ENCODE measurements at regions not wholly inside any gene's neighbourhood (a gene's known extent, or its start where the extent isn't known, plus 50 kb on each side); places are given as distances from the start of the nearest gene placed in this dataset.

DNA sequence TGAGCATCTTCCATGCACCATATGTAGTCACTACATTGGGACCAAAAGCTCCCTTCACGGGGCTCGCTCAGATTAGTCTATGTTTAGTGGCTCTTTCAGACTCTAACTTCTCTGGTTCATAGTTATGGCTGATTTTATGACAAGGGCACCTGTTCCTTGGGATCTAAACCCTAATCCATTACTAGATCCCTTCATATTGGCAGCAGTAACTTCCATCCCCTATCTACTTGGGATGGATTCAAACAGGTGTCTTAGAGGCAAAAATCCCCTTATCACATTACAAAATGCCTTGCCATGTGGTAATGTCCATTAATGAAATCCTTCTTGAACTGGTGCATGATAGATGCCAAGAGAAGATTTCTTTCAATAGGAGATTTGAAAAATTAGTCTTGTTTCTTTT is 96.7 kb upstream of the TP63 start:
- FAIRE-seq (no peak), DNase-seq (ENCODE audit: insufficient read length) (no peak)
- no peak for TF ChIP-seq TAF1 (IDR thresholded peaks at IDR 0.05; ENCODE audit: borderline replicate concordance, low read depth, low read length)
- TF ChIP-seq POLR2A (IDR thresholded peaks at IDR 0.05; ENCODE audit: low read depth, low read length), result no peak
- TF ChIP-seq POLR2AphosphoS5 (IDR thresholded peaks at IDR 0.05; ENCODE audit: low read depth, low read length), result no peak

DNA sequence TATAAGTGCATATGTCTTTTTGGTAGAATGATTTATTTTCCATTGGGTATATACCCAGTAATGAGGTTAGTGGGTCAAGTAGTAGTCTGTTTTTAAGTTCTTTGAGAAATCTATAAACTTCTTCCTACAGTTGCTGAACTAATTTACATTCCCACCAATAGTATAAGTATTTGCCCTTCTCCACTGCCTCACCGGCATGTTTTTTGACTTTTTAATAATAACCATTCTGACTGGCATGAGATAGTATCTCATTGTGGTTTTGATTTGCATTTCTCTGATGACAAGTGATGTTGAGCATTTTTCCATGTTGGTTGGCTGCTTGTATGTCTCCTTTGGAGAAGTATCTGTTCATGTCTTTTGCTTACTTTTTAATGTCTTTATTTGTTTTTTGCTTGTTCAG is 94.1 kb upstream of the TP63 start:
- FAIRE-seq, result no peak
- DNase-seq (ENCODE audit: insufficient read length), result no peak
- TF ChIP-seq TAF1 (IDR thresholded peaks at IDR 0.05; ENCODE audit: borderline replicate concordance, low read depth, low read length) (no peak), POLR2A (IDR thresholded peaks at IDR 0.05; ENCODE audit: low read depth, low read length) (no peak), POLR2AphosphoS5 (IDR thresholded peaks at IDR 0.05; ENCODE audit: low read depth, low read length) (no peak)

DNA sequence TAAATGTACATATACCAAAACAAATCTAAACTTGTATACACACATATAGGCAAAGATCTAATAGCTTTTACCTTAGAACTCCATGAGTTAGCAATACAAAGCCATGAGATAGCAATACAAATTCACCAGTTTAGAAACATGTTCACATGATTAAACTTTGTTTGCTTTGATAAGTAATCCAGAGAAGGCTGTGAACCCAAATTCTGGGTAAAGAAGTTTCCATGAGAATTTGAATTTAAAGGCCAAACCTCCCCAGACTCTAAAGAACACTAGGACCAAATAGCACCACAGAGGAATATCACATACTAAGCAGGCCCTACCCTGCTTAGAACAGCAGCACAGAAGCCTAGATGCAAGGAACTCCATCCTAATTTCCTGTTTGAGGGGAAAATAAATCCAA is 83.7 kb upstream of the TP63 start:
- DNase-seq (ENCODE audit: insufficient read length) (no peak), FAIRE-seq (no peak)
- no peak for TF ChIP-seq POLR2A (IDR thresholded peaks at IDR 0.05; ENCODE audit: low read depth, low read length)
- TF ChIP-seq TAF1 (IDR thresholded peaks at IDR 0.05; ENCODE audit: borderline replicate concordance, low read depth, low read length), result no peak
- no peak for TF ChIP-seq POLR2AphosphoS5 (IDR thresholded peaks at IDR 0.05; ENCODE audit: low read depth, low read length)

DNA sequence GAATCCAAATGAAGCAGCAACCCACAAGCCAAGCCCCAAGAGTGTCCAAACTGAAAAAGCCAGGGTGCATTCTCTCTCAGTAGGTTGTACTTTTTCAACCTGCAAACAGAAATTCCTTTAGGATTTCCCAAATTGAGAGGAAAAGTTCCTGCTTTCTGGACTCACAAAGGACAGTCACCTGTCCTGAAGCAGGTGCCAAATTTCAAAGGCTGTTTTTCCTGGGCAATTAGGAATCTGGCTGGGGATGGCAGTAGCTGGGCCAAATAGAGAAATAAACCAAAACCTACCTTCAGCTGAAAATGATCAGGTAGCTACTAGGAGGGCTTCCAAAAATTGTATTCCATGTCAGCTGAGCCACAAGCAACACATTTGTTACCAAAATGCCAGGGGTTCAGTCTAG is 83.1 kb upstream of the TP63 start:
- FAIRE-seq, result no peak
- no peak for DNase-seq (ENCODE audit: insufficient read length)

DNA sequence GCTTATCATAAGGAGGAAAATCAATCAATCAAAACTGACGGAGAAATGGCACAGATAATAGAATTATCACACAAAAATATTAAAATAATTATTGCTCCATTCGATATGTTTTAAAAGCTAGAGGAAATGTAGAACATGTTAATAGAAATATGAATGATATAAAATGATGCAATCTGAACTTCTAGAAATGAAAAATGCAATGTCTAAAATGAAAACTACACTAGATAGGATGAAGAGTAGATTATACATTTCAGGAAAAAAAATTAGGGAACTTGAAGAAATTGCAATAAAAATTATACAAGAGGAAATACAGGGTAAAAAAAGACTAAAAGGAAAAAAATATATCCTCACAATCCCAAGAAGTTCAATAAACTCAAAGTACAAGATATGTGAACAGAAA is 80.2 kb upstream of the TP63 start:
- FAIRE-seq (no peak), DNase-seq (ENCODE audit: insufficient read length) (no peak)
- TF ChIP-seq TAF1 (IDR thresholded peaks at IDR 0.05; ENCODE audit: borderline replicate concordance, low read depth, low read length), result no peak
- no peak for TF ChIP-seq POLR2AphosphoS5 (IDR thresholded peaks at IDR 0.05; ENCODE audit: low read depth, low read length)
- TF ChIP-seq POLR2A (IDR thresholded peaks at IDR 0.05; ENCODE audit: low read depth, low read length), result no peak

More for the DNA sequence above, 83.1 kb upstream of the TP63 start:
- TF ChIP-seq POLR2A (IDR thresholded peaks at IDR 0.05; ENCODE audit: low read depth, low read length) (no peak), POLR2AphosphoS5 (IDR thresholded peaks at IDR 0.05; ENCODE audit: low read depth, low read length) (no peak), TAF1 (IDR thresholded peaks at IDR 0.05; ENCODE audit: borderline replicate concordance, low read depth, low read length) (no peak)

DNA sequence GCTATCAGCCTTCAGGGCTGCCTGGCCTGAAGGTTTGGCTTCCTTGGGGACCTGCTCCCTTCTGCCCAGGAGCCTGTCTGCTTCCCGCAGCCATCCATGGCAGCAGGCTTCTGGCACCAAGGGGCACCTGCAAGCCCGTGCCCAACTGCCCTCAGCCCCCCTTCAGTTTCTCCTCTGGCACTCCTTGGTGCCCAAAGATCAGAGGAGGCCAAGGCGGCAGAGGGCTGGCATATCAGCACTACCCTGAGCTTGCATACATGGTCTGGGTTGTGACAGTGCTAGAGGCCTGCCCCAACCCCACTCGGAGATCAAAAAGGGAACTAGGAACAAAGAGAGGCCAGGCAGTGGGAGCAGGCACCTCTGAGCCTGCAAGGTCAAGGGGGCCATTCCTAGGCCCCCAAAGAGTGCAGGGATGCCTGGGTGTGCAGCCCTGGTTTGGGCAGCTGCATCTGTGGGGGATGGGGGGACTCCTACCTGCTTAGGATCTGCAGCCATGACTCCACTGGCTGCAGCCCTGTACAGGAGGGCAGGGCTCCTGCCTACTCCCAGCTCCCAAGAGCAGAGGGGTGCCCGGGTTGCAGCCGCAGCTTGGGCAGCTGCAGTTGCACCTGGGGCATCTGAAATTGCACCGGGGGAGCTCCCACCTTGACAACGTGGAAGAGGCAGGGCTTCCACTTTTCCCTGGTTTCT is 76.2 kb upstream of the TP63 start:
- FAIRE-seq, result no peak
- TF ChIP-seq TAF1 (IDR thresholded peaks at IDR 0.05; ENCODE audit: borderline replicate concordance, low read depth, low read length) (no peak), POLR2AphosphoS5 (IDR thresholded peaks at IDR 0.05; ENCODE audit: low read depth, low read length) (no peak), POLR2A (IDR thresholded peaks at IDR 0.05; ENCODE audit: low read depth, low read length) (no peak)
- DNase-seq (ENCODE audit: insufficient read length), result no peak

DNA sequence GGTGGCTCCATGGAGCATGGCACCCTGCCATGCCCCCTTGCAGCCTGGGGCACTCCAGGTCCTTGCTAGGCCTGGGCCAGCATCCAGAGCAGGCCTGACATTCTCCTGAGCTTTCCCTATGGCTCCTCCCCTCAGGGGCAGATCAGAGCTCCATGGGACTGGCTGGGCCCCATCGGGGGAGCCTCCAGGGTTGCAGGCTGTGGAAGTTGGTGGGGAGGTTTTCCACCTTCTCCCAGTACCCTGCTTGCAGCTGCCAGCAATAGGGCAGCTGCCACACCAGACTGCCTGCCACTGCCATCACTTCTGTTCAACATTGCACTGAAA is 75.7 kb upstream of the TP63 start:
- FAIRE-seq (no peak), DNase-seq (ENCODE audit: insufficient read length) (no peak)
- TF ChIP-seq POLR2AphosphoS5 (IDR thresholded peaks at IDR 0.05; ENCODE audit: low read depth, low read length), result no peak
- TF ChIP-seq POLR2A (IDR thresholded peaks at IDR 0.05; ENCODE audit: low read depth, low read length), result no peak
- no peak for TF ChIP-seq TAF1 (IDR thresholded peaks at IDR 0.05; ENCODE audit: borderline replicate concordance, low read depth, low read length)

DNA sequence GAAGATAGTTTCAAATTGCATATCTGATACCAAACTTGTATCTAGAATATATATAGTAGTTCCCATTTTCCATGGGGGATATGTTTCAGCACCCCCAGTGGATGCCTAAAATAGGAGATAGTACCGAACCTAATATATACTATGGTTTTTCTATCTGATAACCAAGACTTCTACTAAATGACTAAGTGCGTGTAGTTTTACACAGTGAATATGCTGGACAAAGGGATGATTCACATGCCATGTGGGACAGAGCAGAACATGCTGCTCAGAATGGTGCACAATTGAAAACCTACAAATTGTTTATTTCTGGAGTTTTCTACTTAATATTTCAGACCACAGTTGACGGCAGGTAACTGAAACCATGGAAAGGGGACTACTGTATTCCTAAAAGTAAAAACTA is 73.4 kb upstream of the TP63 start:
- DNase-seq (ENCODE audit: insufficient read length), result no peak

DNA sequence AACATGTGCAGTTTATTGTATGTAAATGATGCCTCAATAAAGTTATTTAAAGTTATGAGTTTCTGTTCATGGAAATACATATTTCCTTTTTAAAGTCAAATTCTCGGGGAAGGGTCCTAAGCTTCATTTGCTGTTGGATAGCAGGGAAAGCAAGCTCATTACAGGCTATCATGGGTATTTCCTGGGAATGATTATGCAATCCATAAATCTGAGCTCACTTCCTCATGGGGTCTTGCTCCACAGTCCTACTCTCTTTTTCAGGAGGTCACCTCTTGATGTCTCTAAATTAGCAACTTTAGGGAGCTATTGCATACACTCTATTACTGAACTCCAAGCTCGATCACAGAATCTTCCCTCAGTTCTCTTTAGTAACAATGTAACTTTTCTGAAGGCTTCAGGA is 69.9 kb upstream of the TP63 start:
- DNase-seq (ENCODE audit: insufficient read length) (no peak), FAIRE-seq (no peak)
- no peak for TF ChIP-seq POLR2A (IDR thresholded peaks at IDR 0.05; ENCODE audit: low read depth, low read length)
- TF ChIP-seq TAF1 (IDR thresholded peaks at IDR 0.05; ENCODE audit: borderline replicate concordance, low read depth, low read length), result no peak
- no peak for TF ChIP-seq POLR2AphosphoS5 (IDR thresholded peaks at IDR 0.05; ENCODE audit: low read depth, low read length)

More for the DNA sequence above, 73.4 kb upstream of the TP63 start:
- TF ChIP-seq TAF1 (IDR thresholded peaks at IDR 0.05; ENCODE audit: borderline replicate concordance, low read depth, low read length) (no peak), POLR2A (IDR thresholded peaks at IDR 0.05; ENCODE audit: low read depth, low read length) (no peak), POLR2AphosphoS5 (IDR thresholded peaks at IDR 0.05; ENCODE audit: low read depth, low read length) (no peak)
- peak; percentile 48 for FAIRE-seq

DNA sequence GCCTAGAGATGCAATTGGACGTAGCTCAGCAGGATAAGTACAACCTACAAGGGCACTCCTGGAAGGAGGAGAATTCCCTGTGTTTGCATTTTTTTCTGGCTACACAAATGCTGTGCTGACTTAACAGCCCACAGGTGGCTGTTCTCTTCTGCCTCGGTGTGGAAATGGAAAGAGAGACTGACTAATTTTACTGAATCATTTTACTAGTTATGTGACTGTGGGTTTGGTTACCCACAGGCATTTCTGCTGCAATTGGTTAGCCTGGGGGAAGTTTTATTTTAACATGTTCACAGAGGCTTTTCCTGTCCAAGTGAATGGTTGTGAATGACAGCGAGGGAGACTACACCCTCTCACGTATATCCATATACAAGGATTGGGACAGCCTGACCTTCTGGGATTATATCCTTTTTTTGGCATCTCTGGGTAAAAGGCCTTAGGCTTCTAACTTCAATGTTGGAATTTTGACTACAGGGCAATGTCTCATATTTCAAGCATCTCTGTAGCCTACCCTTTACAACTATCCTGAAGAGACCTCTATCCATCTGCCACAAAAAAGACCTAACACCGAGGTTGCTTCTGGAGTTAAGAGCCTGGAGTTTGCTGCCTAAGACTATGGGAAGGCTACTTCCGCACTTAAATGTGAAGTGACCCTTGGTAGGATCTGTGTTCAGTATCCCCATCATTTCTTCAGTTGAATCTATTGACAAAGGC is 67.2 kb upstream of the TP63 start:
- TF ChIP-seq POLR2AphosphoS5 (IDR thresholded peaks at IDR 0.05; ENCODE audit: low read depth, low read length), result 0 out of 2 replicates have a peak, but pooled peaks have one; percentile 30
- no peak for TF ChIP-seq TAF1 (IDR thresholded peaks at IDR 0.05; ENCODE audit: borderline replicate concordance, low read depth, low read length)
- peak; percentile 26; the same call in 1 of the 2 replicates for TF ChIP-seq POLR2A (IDR thresholded peaks at IDR 0.05; ENCODE audit: low read depth, low read length)
- peak; percentile 92 for FAIRE-seq
- peak; percentile 10 for DNase-seq (ENCODE audit: insufficient read length)

DNA sequence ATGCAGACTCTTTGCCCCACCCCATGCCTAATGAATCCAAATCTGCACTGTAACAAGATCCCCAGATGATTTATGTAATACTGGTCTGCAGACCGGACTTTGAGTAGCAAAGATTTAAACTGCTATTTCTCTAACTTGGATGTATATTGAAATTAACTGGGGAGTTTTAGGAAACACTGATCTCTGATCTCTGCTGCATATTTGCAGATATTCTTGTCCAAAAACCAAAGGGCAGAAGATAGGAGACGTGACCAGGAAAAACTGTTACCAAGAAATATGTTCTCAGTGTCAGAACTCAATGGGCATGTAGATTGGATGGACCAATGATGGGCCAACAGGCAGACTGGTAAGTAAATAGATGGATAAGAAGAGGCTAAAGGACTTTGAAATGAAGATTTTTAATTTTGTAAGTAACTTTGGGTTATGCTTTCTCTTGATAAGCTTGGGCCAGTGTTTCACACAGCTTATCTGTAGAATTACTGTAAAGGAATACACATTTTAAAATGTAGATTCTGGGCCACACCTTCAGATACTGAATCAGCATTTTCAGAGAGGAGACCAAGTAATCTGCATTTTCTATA is 64.5 kb upstream of the TP63 start:
- TF ChIP-seq TAF1 (IDR thresholded peaks at IDR 0.05; ENCODE audit: borderline replicate concordance, low read depth, low read length) (no peak), POLR2AphosphoS5 (IDR thresholded peaks at IDR 0.05; ENCODE audit: low read depth, low read length) (no peak), POLR2A (IDR thresholded peaks at IDR 0.05; ENCODE audit: low read depth, low read length) (no peak)
- FAIRE-seq, result peak; percentile 84
- DNase-seq (ENCODE audit: insufficient read length), result no peak

DNA sequence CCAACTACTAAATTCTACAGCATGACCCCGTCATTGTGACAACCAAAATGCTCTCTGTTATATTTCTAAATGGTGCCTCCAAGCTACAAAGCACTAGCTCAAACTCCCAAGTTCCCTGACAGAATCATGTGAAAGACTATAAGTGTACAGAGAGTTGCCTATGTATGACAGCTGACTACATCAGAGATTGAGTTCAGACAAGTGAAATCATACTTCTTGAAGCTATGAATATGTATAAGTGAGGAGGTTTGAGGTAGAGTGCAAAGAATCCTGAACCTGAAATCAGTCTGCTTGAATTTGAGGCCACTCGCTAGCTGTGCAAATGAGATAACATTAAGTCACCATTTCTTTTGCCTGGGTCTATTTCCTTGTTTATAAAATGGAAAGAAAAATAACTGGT is 63.9 kb upstream of the TP63 start:
- DNase-seq (ENCODE audit: insufficient read length) (no peak), FAIRE-seq (no peak)
- TF ChIP-seq POLR2AphosphoS5 (IDR thresholded peaks at IDR 0.05; ENCODE audit: low read depth, low read length) (no peak), TAF1 (IDR thresholded peaks at IDR 0.05; ENCODE audit: borderline replicate concordance, low read depth, low read length) (no peak), POLR2A (IDR thresholded peaks at IDR 0.05; ENCODE audit: low read depth, low read length) (no peak)

Measured in GM12892 (cell line).